ENCODE measurements at regions not wholly inside any gene's neighbourhood (a gene's known extent, or its start where the extent isn't known, plus 50 kb on each side); places are given as distances from the start of the nearest gene placed in this dataset.

DNA sequence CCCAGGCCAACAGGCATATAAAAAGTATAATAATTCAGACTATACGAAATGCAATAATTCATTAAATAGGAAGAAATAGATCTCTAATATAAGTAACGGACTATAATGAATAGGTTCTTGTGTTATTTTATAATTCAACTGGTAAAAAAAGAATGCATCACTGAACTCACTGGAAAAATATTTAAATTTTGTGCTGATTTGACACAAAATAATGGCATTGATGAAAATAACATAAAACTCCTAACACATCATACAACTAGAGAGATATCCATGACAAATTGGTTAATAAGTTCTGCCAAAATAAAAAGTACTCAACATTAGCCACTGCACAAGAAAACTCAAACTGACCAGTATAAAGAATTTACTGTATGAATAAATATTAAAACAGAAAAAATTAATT is 57.1 kb upstream of the RAB4A start:
- TF ChIP-seq EZH2phosphoT487 (IDR thresholded peaks at IDR 0.05; ENCODE audit: low read depth) = no peak
- TF ChIP-seq, protein P1, sequence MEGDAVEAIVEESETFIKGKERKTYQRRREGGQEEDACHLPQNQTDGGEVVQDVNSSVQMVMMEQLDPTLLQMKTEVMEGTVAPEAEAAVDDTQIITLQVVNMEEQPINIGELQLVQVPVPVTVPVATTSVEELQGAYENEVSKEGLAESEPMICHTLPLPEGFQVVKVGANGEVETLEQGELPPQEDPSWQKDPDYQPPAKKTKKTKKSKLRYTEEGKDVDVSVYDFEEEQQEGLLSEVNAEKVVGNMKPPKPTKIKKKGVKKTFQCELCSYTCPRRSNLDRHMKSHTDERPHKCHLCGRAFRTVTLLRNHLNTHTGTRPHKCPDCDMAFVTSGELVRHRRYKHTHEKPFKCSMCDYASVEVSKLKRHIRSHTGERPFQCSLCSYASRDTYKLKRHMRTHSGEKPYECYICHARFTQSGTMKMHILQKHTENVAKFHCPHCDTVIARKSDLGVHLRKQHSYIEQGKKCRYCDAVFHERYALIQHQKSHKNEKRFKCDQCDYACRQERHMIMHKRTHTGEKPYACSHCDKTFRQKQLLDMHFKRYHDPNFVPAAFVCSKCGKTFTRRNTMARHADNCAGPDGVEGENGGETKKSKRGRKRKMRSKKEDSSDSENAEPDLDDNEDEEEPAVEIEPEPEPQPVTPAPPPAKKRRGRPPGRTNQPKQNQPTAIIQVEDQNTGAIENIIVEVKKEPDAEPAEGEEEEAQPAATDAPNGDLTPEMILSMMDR (IDR thresholded peaks at IDR 0.05; ENCODE audit: low read depth, low read length) = no peak
- Histone ChIP-seq H3K27ac (ENCODE audit: low read length) (no peak overlapping the region), H3K27me3 (ENCODE audit: low read depth, low read length) (peaks cover 11% of the 10 kb centered on the region; the same call in 1 of the 2 replicates), H3K79me2 (ENCODE audit: low read length) (no peaks in the 10 kb centered on the region), H3K9ac (ENCODE audit: low read length) (no peak overlapping the region), H3K4me1 (ENCODE audit: low read length) (no peaks in the 10 kb centered on the region), H3K4me2 (ENCODE audit: low read length) (no peak overlapping the region), H3K9me3 (ENCODE audit: insufficient read depth, low read length) (no peaks in the 10 kb centered on the region), H3K4me3 (ENCODE audit: low read length) (no peak overlapping the region), H2AFZ (ENCODE audit: low read depth, low read length) (no peak overlapping the region), H3K36me3 (replicated peaks; ENCODE audit: low read depth, low read length) (no peaks in the 10 kb centered on the region), H4K20me1 (ENCODE audit: insufficient read depth, low read length) (no peaks in the 10 kb centered on the region)

DNA sequence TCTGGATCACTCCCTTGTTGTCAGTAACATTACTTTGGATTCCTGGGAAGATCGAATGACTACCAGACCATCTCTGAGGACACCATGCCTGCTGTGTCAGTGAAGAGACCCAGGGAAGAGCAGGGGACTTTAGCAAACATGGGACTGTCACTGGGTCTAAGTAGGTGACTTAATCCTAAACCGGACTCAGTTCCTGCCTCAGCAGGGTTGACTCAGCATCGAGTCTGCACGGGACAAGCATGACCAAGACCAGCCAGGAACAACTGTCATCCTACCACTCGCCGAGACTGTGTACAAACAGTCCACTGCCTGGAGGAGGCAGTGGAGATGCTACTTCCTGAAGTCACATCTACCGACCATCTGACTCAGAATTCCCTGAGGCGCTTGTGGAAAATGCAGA is 53.2 kb upstream of the RAB4A start:
- Histone ChIP-seq H3K9me3 (ENCODE audit: insufficient read depth, low read length) (no peaks in the 10 kb centered on the region), H3K36me3 (replicated peaks; ENCODE audit: low read depth, low read length) (no peaks in the 10 kb centered on the region), H3K79me2 (ENCODE audit: low read length) (no peaks in the 10 kb centered on the region), H4K20me1 (ENCODE audit: insufficient read depth, low read length) (no peaks in the 10 kb centered on the region), H3K4me1 (ENCODE audit: low read length) (peaks cover 7% of the 10 kb centered on the region), H3K4me2 (ENCODE audit: low read length) (no peak overlapping the region), H3K9ac (ENCODE audit: low read length) (no peak overlapping the region), H3K27ac (ENCODE audit: low read length) (no peak overlapping the region), H3K4me3 (ENCODE audit: low read length) (no peak overlapping the region), H3K27me3 (ENCODE audit: low read depth, low read length) (peaks cover 11% of the 10 kb centered on the region; the same call in 1 of the 2 replicates), H2AFZ (ENCODE audit: low read depth, low read length) (no peak overlapping the region)
- TF ChIP-seq EZH2phosphoT487 (IDR thresholded peaks at IDR 0.05; ENCODE audit: low read depth) = no peak
- TF ChIP-seq, protein P1 (IDR thresholded peaks at IDR 0.05; ENCODE audit: low read depth, low read length) = no peak

DNA sequence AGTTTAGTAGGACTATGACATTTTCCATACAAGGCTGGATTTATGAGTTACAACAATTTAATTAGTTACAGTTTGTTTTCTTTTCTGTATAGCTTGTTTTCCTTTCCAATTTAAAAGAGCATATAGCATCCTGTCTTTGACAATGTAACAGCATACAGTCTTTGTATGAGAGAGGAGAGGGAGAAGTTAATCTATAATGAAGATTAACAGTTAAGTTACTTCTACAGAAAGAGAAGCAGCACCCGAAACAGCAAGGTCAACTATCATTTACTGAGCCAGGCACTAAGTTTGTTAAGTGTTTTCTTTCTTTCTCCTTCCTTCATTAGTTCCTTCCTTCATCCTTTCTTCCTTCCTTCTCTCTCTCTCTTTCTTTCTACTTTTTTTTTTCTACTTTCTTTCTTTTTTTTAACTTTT is 52.3 kb upstream of the RAB4A start:
- Histone ChIP-seq H3K36me3 (replicated peaks; ENCODE audit: low read depth, low read length) (no peaks in the 10 kb centered on the region), H3K79me2 (ENCODE audit: low read length) (no peaks in the 10 kb centered on the region), H3K4me3 (ENCODE audit: low read length) (no peak overlapping the region), H3K27me3 (ENCODE audit: low read depth, low read length) (peaks cover 11% of the 10 kb centered on the region; the same call in 1 of the 2 replicates), H3K9ac (ENCODE audit: low read length) (no peak overlapping the region), H3K4me1 (ENCODE audit: low read length) (peaks cover 7% of the 10 kb centered on the region), H4K20me1 (ENCODE audit: insufficient read depth, low read length) (no peaks in the 10 kb centered on the region), H3K4me2 (ENCODE audit: low read length) (no peak overlapping the region), H3K9me3 (ENCODE audit: insufficient read depth, low read length) (no peaks in the 10 kb centered on the region), H3K27ac (ENCODE audit: low read length) (no peak overlapping the region), H2AFZ (ENCODE audit: low read depth, low read length) (no peak overlapping the region)
- no peak for TF ChIP-seq EZH2phosphoT487 (IDR thresholded peaks at IDR 0.05; ENCODE audit: low read depth)
- TF ChIP-seq, protein P1 (IDR thresholded peaks at IDR 0.05; ENCODE audit: low read depth, low read length) = no peak

DNA sequence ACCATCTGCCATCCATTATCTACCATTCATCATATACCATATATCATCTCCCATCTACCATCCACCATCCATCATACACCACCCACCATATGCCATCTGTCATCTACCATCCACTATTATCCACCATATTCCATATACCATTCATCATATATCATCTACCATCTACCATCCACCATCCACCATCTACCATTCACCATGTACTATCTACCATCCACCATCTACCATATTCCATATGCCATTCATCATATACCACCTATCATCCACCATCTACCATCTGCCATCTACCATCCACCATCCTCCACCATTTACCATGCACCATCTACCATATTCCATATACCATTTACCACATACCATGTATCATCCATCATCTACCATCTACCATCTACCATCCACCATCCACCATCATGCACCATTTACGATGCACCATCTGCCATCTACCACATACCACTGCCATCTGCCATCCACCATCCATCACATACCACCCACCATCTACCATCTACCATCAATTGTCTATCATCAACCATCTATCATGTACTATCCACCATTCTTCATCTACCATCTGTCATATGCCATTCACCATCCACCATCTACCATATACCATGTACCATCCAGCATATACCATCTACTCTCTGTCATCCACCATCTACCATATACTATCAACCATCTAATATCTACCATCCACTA is 50.6 kb upstream of the RAB4A start:
- Histone ChIP-seq H4K20me1 (ENCODE audit: insufficient read depth, low read length) (no peaks in the 10 kb centered on the region), H3K9me3 (ENCODE audit: insufficient read depth, low read length) (no peaks in the 10 kb centered on the region), H3K36me3 (replicated peaks; ENCODE audit: low read depth, low read length) (no peaks in the 10 kb centered on the region), H3K27me3 (ENCODE audit: low read depth, low read length) (peaks cover 11% of the 10 kb centered on the region), H3K4me1 (ENCODE audit: low read length) (peaks cover 7% of the 10 kb centered on the region), H3K9ac (ENCODE audit: low read length) (no peak overlapping the region), H3K27ac (ENCODE audit: low read length) (no peak overlapping the region), H3K4me2 (ENCODE audit: low read length) (no peak overlapping the region), H3K4me3 (ENCODE audit: low read length) (no peak overlapping the region), H3K79me2 (ENCODE audit: low read length) (no peaks in the 10 kb centered on the region), H2AFZ (ENCODE audit: low read depth, low read length) (no peak overlapping the region)
- TF ChIP-seq, protein P1 (IDR thresholded peaks at IDR 0.05; ENCODE audit: low read depth, low read length) = no peak
- no peak for TF ChIP-seq EZH2phosphoT487 (IDR thresholded peaks at IDR 0.05; ENCODE audit: low read depth)

All from OCI-LY3 (cell line).